GM19455 (cell line): ENCODE measurements at regions not wholly inside any gene's neighbourhood (a gene's known extent, or its start where the extent isn't known, plus 50 kb on each side); places are given as distances from the start of the nearest gene placed in this dataset.

ENCODE experiments used
- ATAC-seq: cut with Tn5 transposase; IDR thresholded peaks from one replicate; pipeline ENCODE4 v1.9.1; 2021; ENCODE audit not compliant: unreplicated experiment

DNA sequence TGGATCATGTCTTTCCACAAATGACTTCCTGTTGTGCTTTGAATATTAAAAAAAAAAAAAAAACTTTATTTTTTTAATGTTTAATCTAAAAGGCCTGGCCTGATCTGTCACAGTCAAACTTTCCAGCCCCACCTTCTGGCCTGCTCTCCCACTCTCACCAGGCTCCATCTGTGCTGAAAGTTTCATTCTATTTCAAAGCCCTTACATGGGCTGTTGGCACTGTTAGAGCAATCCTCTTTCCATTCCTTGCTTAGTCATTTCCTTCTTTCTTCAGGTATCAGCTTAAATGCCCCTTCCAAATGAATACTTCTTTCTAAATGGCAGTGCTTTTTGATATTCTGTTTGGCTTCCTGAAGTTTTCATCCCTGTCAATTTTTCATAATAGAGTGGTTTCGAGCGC, 1104.8 kb upstream of the C9orf72 start:
- ATAC-seq: no peak

DNA sequence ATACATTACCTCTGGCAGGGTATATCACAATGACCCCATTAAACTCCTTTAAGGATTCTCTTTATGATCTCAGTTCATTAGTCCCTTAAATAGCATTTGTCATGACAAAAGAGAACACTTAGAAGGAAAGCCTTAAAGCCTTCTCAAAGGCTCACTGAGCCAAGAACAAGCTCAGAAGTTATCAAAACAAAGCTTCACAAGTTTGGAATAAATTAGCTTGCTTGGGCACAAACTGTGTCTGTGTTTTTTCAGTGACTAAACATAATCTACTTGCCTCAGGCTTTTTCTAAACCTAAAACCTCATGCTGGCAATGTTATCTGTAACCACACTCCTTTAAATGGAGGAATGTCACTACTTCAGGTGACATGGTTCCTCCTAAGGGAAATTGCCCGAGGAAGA, 1114.9 kb upstream of the C9orf72 start:
- no peak for ATAC-seq

DNA sequence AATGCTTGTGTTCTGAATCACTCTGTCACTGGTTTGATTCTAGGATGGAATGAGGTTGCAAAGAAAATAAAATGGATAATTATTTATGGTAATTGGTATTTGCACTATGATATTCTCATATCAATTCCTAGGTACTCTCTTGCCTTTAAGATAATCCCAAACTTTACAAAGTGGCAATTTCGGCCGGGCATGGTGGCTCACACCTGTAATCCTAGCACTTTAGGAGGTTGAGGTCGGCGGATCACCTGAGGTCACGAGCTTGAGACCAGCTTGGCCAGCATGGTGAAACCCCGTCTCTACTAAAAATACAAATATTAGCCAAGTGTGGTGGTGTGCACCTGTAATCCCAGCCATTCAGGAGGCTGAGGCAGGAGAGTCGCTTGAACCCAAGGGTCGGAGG, 1118.7 kb upstream of the C9orf72 start:
- no peak for ATAC-seq

DNA sequence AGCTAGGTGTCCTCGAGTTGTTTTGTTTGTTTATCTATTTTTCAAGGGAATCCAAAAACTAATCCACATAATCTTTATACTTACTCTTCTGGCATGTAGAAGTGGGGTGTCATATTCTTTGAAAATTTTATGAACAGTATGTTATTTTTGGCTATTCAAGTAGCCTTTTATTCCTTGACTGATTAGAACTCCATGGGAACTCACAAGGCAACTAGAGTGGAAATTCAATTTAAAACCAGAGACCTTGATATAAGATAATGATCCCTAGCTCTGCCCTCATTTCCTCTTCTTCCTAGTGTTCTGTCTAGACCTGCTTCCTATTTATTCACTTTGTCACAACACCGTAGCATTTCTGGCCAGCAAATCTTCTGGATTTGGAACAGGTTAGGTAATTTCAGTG, 1123.7 kb upstream of the C9orf72 start:
- no peak for ATAC-seq

DNA sequence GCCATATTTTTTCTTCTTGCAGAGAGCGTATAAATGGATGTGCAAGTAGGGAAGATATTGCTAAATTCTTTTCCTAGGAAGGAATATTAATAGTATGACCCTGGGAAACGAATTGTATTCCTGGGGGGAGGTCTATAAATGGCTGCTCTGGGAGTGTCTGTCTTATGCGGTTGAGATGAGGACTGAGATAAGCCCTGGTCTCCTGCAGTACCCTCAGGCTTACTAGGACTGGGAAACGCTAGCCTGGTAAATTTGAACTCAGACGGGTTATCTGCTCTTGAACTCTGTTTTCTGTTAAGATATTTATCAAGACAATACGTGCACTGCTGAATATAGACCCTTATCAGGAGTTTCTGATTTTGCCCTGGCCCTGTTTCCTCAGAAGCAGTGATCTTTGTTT, 1126.4 kb upstream of the C9orf72 start:
- ATAC-seq: no peak

DNA sequence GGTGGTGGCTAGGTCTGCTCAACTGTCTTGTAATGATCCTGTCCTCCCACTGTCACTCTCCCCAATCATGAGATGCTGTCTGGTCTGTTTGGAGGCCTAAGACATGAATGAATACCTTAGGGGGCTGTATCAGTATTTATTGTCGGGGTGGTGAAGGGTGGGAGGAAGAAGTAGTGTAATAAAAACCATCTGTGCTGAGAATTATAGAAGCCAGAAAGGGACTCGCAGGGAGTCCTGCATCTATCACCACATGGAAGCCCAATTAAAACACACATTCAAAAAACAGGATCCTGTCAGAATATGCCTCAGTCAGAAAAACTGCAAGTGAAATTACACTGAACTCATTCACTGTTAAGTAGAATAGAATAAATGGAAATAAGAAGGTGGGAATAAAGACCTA, 1134.3 kb upstream of the C9orf72 start:
- ATAC-seq: no peak

DNA sequence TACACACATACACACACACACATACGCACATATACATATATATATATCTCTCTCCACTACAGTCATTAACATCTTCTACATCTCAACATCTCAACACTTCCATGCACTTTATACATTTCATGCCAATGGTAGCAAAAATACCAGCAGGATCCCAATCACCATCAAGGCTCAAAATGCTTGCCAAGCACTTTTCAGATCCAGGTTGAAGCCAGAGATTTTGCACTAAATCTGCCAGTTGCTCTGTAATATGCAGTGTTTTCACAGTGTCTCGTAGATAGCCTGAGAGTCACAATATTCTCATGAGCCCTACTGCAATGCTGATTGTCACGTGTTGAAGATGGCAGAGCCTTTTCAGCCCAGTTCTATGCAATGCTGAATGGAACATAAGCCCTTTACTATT, 1140.9 kb upstream of the C9orf72 start:
- no peak for ATAC-seq

DNA sequence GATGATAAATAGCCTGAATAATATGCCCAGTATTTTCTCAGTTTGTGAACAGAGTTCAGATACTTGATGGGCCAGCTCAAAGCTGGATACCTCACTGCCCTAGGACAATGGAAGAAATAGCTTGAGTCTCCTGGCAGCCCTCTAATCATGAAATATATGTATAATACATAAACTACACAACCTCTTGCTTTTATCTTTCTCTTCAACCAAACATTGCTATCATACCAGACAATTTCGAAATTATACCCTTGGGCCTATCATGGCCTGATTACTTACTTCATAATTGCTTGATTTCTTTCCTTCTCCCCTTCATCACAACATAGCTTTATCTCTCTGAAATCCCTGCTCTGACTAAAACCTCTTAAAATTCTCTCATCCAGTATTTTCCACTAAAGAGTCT, 1144.9 kb upstream of the C9orf72 start:
- ATAC-seq: no peak

DNA sequence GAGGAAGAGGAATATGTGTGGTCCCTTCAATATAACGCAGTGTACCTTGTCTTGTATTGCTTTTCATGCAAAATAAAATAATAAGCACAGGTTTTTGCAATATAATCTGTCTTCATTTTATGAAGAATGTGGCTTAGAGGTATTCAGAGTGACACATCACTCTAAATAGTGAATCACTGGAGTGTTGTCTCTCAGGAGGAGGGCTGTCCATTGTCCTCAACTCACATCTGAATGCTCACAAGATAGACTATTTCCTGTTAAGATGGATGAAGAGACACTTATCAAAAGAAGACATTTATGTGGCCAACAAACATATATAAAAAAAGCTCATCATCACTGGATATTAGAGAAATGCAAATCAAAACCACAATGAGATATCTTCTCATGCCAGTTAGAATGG, 1147.5 kb upstream of the C9orf72 start:
- no peak for ATAC-seq

DNA sequence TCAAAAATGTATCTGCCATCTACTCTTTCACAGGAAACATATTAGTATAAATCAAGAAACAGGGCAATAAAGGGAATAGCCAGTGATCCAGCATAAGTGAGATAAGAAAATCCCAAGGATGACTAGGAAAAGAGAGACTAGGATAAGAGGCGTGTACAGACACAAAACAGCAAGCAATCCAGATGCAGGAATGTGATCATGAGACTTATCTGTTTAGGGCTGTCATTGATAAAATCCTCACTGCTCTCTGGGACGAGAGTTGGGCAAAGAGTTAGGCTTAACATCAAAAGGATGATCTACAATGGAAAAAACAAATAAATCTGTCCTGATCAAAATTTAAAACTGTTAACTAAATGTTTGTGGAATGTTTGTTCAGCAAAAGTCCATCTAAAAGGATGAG, 1156.8 kb upstream of the C9orf72 start:
- no peak for ATAC-seq

DNA sequence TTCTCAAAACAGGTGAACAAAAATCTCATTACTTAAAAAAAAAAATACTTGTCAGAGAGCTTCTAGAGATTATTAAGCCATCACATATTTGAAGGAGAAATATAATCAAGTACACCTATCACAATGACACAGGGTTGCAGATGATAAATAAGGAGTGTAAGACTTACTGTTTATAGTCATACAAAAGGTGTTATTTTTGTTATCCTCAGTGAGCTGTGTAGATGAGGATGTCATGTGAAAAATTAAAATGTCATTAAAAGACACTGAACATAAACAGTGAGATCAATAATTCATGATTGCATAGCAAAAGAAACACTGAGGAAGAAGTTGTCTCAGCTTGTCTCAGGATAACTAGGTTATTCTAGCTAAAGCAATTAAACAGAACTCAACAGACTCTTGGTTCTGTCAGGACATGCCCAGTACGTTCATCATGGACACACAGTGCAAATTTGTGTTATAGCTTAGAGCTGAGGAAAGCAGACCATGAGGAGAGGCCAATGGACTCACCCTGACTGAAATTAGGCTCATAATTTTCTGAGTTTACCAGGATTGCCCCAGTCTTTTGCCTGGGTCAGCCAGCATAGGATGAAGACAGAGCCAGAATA, 1162.6 kb upstream of the C9orf72 start:
- no peak for ATAC-seq

DNA sequence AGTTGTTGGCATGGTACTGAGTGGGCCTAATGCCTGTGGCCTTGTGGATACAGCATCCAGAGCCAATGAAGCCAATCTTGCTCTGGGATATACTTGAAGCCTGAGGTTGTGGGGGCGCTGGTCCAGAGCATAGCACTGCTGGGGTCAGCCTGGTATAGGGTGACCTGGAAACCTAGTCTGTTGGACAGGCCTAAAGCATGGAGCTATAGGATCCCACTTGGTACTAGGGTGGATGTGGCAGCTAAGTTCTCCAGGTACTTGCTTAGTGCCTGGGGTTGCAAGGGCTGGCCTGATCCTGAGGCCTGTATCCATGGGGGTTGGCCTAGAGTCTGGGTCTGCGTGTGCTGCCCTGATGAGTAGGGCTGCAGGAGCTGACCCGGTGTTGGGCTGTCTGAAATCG, 1168.2 kb upstream of the C9orf72 start:
- no peak for ATAC-seq

DNA sequence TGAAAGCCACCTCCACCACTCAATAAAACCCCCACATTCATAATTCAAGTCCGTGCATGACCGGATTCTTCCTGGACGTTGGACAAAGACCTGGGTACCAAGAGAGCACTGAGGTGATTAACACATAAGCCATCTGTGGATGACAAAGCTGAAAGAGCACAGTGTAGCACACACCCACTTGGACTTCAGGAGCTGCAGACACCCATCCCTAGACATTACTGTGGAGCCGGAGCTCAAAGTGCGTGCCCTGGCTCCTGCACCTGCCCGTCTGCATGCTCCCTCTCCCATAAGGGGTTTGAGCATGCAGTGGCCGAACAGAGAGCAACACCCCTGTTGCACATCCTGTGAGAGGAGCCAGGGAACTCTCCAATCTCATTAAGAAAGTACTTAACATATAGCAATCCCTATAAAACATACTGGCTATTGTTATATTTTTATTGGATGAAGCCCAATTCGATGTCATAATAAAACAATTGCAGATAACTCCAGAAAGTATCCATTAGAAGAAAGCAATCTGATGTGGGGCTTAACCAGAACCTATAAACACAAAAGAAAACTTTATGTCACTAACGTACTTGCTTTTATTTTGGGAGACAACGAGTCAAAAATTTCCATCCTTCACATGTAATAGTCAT, 1174.2 kb upstream of the C9orf72 start:
- no peak for ATAC-seq

DNA sequence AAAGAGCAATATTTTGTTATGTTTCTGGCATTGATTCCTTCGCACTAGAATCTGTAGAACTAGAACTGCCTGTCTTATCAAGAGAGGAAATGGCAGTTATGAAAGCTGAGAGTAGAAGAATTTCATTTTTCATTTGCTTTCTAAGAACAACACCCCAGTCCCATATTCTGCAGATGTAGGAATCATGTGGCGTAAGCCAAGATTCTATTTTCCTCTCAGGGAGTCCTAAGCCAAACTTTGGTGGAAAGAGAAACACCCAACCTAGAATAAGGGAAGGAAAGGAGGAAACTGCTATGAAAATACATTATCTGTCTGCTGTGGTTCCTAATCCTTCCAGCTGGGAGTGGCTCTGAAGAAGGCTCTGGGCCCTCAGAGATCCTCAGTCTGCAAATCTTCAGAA, 1176.9 kb upstream of the C9orf72 start:
- ATAC-seq: no peak

DNA sequence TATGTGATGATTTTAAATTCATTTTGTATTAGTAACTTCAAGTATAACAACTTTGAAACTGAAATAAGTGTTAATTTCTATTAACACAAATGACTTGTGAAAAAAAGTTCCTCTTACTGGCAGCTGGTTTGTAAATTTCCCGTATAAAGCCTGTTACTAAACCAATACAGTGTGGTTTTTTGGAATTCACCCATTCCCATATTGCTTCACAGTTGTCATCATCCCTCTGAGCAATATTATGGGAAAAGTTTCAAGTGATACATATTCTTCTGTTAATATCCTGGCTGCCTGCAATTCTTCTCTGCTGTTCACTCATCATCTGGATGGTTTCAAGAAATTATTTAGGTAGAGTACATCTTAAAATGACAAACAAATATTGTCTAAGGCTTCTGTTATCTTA, 1185.1 kb upstream of the C9orf72 start:
- no peak for ATAC-seq

DNA sequence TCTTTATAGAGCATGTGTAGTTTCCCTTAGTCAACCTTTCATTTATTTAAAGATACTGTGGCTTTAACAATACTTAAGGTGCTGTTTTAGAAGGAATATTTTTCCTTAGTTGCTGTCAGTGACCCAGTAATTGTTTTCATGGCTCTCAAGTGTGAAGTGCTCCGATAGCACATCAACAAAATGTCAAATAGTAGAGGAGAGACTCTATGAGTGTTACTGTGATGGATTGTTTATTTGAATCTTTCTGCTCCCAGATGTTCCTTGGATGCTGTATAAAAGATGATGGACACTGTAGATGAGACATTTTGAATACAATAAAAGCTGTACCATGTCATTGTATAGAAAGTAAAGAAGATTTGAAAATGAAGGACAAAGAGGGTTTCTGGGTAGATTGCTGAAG, 1185.7 kb upstream of the C9orf72 start:
- ATAC-seq: no peak

DNA sequence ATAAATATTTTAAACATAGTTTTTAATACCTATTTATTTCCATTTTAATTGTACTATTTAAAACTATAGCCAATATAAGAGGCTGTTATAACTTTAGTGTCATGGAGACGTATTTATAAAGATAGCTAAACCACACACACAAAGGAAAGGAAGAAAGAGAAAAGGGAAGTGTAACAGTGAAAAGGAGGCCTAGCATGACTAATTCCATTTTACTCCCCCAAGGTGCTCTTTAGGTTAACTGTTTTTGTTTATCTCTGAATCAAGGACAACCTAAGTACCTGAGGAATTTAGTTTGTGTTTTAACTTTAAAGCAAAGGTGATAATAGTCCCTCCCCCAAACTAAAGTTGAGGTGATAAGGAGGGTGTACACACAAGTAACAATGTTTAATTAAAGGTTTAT, 1188.9 kb upstream of the C9orf72 start:
- no peak for ATAC-seq

DNA sequence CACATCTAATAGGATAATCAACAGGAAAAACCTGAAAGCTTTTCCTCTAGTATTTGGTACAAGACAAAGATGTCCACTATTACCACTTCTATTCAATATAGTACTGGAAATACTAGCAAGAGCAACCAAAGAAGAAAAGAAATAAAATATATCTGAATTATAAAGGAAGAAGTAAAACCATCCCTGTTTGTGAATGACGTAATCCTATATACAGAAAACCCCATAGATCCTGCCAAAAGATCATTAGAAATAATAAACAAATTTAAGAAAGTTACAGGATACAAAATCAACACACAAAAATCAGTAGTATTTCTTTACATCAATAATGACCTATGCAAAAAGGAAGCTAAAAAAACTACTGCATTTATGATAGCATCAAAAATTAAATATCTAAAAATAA, 1191.3 kb upstream of the C9orf72 start:
- ATAC-seq: no peak

DNA sequence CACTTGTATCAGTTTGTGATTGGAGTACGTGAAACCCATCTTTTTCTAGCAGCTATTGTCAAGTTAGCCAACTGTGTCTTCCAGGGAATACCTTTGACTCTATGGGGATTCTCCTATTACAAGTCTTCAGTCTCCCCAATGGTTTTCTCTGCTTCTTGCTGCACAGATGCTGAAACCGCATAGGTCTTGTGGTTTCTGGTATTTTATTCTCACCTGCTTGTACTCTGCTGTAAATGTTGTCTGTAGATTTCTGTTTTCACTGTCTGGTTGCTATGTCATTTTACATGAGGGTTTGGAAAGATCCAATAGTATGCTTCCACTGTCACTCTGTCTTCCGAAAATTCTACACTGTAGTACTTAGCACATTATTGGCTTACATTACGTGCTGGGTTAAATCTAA, 1196.9 kb upstream of the C9orf72 start:
- no peak for ATAC-seq

DNA sequence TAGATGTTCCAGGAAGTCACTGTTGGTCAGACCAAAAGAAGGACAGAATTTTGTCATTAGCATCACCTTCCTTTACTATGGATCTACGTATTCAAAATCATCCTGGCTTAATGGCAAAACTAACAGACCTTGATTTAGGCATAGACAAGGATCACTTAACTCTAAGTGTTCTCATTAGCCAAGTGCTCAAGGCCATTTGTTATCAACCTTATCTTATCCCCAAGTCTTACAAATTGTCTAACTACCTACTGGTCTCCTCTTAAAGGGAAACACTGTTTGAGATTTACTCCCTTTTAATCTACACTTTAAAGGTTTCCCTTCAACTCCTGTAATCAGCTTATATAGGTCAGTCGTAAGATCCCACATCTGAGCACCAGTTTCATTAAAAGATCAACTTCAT, 1197.5 kb upstream of the C9orf72 start:
- no peak for ATAC-seq

DNA sequence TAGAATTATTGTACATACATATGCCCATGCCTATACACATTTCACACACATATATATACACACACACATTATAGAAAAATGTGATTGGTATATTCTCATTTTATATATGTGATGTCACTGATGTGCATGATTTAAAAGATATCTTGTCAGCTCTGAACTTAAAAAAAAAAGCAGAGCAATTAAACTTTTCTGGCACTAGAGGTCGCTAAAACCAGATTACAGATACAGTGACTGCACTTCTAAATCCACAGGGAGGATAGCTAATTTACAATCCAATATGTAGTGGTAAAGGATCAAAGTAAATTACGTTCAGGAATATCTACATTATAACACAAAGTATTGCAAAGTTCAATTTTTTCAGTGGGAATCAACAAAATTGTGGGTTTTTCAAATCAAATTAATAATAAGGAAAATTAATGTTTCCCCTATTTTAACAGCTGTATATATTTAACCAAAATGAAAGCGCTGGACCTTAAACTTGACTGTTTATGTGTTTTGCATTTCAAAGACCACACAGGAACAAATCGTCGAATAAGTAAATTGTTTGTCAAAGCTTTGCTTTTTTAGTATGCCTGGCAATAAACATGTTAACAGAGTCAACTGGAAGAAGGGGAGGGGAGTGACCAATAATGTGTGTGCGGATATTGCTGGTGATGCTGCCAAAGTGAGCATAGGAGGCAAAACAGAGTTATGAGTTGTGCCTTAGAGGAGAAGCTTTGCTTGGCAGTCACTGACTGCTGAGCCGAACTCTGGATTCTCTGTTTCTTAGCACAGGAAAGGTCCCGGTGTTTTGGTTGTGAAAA, 1201.4 kb upstream of the C9orf72 start:
- no peak for ATAC-seq

DNA sequence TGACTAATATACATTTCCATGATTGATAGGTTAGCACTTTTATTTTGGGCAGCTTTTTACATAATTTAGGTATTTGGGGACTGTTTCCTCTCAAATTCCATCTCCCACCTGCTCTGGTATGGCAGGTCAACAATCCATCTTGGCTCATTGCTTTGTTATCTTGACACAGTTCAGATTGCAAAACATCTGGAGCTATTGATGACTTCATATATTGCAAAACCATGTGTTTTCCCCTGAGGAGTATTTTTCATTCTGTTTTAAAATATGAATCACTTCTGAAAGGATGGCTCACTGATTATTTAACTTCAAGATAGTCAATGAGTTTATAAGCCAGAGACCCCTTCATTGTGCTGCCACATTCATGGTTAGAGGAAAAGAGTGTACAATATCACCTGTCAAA, 1206.0 kb upstream of the C9orf72 start:
- ATAC-seq: no peak

DNA sequence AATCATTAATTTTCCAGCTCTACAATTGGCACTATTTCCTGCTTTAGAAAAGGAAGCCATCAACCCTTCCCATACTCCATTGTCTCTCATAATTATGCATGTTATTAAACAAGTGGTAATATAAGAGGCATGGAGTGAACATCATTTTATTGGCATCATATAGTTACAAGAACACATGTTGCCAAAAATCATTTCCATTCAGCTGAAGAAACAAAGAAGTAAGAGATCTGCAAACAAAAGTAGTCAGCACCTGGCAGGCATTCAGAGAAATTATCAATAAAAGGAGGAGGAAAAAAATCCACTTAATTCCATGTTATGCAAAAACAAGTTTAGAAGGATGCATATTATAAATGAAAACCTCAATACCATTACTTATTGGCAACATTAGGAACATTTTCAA, 1208.2 kb upstream of the C9orf72 start:
- no peak for ATAC-seq
